ENCODE measurements at regions not wholly inside any gene's neighbourhood (a gene's known extent, or its start where the extent isn't known, plus 50 kb on each side); places are given as distances from the start of the nearest gene placed in this dataset.

DNA sequence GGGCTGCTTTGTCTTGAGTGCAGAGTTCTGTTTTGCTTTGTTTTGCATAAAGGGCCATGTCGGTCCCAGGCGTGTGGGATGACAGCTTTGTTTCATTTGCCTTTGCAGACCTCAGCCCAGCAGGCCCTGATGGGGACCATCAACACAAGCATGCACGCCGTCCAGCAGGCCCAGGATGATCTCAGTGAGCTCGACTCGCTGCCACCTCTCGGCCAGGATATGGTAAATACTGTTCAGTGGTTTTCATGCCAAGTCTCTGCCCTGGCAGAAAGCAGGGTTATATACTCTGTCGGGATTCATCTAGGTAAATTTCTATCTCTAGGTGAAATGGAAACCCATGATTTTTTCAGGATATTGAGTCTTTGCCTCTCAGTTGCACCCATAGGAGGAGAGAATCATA lies 343.9 kb upstream of the TPM1 start:
- DNase-seq (ENCODE audit: low spot score): no peak

DNA sequence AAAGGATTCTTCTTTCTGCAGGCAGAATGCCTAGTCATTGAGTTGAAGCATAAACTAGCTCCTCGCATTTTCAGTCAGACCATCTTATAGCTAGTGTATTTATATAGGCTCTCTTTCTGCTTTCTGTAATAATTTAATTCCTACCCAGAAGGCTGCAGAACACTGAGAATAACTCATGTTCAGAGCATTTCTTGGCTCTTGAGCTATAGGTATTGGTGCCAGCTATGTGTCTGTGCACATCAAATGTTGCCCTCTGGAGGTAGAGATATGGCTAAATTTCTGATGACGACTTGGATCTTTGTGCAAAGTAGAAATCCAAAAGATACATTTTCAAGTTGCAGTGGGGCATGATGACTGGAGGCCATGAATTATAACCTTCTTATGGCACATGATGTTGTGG lies 336.2 kb upstream of the TPM1 start:
- no peak for DNase-seq (ENCODE audit: low spot score)

DNA sequence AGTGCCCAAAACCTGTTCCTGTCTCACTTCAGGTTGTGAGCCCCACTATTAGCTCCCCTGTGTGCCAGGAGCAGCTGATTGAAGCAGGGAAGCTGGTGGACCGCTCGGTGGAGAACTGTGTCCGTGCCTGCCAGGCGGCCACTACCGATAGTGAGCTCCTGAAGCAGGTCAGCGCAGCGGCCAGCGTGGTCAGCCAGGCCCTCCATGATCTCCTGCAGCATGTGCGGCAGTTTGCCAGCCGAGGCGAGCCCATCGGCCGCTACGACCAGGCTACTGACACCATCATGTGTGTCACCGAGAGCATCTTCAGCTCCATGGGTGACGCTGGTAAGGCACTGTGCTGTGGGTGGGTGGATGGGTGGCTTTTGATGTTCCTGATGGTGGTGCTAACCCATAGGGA lies 334.1 kb upstream of the TPM1 start:
- DNase-seq (ENCODE audit: low spot score): no peak

DNA sequence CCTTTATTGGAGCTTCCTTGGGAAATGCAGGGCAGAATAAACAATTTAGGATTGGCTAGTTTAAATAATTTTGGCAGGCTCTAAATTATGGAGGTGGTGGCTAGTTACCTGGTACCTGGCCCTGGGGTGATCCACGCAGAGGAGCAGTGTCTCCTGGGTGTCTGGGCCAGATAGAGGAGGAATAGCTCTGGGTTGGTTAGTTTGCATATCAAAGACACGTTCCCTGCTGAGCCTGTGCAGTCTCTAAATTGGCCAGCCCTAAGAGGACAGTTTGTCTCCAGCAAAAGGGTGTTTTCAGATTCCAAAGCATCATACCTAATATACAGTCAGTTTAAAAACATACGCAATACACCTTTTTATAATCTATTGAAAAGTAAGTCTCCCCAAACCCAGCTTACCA lies 333.3 kb upstream of the TPM1 start:
- DNase-seq (ENCODE audit: low spot score): no peak

DNA sequence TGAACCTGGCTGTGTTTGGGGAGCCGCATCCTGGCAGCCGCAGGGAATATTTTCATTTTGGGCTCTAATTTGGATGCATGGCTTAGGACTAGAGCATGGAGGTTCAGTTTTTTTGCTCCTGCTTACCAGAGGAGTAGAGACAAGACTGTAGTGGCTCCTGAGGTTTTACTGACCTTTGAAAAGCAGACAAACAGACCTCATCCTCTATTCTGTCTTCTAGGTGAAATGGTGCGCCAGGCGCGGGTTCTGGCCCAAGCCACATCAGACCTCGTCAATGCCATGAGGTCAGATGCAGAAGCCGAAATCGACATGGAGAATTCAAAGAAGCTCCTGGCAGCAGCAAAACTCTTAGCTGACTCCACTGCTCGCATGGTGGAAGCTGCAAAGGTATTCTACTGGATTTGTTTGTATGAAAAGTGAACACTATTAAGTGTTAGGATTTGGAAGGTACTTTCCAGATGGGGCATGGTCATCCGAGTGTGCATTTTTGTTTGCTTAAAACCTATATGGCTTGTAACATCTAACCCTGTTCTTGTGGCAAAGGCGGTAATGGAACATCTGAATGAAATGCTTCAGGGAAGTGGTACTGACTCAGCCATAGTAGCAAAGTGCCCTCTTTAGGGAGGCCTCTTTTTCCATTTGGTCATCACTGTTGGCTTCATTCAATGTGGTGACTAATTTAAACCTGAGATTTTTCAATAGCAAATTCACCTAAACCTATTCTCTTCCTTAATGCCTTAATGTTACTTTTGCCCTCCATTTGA lies 330.7 kb upstream of the TPM1 start:
- DNase-seq (ENCODE audit: low spot score): no peak

DNA sequence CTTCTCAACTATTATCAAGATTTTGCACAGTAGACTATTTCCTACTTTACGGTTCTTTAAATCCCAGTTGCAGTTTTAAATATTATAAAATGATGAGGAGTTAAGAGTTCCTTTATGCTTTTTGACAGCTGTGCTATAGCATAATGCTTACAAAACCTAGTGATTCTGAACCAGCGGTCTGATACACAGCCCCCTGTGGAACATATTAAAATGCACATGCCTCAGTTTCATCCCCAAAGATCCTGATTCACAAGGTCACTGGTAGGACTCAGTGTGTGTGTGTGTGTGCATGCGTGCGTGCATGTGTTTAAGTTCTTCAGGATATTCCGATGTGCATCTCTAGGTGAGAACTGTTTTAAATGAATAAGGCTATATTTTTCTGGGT lies 330.1 kb upstream of the TPM1 start:
- DNase-seq (ENCODE audit: low spot score): no peak

DNA sequence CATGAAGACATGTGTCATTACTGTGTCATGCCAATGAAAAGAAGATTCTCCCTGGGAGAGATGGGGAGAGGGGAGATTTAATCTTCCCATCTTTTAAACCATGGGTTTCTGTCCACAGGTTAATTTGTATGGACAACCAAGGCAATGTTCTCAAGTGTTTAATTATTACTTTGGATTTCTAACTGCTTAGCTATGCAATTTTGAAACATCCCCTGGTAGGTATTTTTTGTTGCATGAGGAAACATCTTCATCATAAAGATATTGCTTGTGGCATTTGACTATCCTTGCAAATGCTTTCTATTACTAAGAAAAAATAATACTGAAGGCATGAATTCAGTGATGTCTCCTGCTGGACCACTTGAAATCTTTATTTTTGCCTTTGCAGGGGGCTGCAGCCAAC lies 326.6 kb upstream of the TPM1 start:
- no peak for DNase-seq (ENCODE audit: low spot score)

DNA sequence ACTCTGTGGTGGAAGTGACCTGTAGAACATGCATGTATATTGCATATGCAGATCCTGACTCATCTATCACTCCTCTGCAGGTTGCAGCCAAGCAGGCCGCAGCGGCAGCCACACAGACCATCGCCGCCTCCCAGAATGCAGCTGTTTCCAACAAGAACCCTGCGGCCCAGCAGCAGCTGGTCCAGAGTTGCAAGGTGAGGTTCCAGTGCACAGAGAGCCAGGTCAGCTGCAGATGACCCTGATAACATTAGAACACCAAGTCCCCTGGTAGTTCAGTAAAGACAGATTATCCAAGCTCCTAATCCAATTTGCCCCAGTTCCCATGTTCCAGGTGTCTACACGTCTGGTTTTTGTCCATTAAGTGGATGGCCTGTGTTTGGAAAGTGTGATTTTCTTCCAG lies 325.1 kb upstream of the TPM1 start:
- no peak for DNase-seq (ENCODE audit: low spot score)

DNA sequence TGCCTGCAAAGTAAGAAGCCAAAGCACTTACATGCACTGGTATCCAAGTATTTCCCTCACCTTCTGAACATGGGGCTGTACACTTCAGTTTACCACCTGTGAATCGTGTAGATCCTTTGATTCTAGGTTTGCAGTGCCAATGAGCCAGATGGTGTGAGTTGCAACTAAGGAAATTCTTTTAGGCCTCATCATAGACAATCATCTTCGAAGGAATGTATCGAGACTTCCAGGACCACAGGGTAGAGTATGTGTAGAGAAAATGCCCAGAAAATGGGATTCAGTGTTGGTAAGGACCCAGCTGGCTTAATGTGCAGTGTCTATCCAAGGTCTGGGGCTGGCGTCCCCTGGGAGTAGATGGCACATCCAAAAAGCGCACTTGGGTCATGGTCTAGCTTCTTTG lies 323.2 kb upstream of the TPM1 start:
- DNase-seq (ENCODE audit: low spot score): no peak

DNA sequence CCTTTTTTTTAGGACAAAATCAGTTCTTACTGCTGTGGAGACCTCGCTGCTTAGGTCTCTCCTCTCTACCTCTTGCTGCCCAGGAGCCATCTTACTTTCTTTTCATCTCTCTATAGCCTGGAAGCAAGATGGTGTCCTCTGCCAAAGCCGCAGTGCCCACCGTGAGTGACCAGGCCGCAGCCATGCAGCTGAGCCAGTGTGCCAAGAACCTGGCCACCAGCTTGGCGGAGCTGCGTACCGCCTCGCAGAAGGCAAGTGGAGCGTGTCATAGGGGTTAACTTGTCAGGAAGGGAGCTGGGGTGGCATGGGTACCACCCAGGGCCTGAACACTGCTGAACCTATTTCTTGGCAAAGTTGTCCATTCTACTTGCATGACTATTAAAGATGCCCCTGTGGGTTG lies 320.3 kb upstream of the TPM1 start:
- no peak for DNase-seq (ENCODE audit: low spot score)

DNA sequence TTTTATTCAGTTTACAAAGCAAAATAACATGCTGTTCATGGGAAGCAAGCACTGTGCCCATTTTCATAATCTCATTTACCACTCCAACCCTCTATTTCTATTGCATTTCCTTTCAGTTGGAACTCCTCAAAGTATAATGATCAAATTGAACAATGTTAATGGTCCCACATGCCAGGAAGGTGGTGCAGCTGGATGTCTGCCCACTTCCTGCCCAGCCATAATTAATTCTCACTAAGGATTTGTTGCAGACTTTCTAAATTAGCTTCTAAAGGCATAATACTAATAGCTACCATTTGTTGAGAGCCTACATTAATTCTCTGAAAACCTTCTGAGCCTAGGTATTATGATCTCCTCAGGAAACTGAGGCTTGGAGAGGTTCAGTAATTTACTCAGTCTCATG lies 316.1 kb upstream of the TPM1 start:
- no peak for DNase-seq (ENCODE audit: low spot score)

DNA sequence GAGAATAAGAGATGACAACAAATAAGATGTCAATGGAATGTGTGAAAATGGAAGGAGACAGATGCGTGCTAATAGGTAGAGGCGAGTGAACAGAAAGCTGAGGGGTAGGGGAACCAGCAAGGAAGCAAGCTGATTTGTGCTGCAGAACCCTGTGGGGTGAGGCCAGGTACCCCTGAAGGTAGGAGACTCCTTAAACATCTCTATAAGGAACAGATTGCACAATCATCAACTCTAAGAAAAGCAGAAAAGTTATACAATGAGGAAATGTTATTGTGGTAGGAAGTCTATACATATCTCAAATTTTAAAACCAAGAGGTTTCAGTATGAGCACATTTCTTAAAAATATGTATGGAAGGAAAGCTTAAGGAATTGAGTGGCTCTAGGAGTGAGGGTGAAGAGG lies 315.0 kb upstream of the TPM1 start:
- no peak for DNase-seq (ENCODE audit: low spot score)

DNA sequence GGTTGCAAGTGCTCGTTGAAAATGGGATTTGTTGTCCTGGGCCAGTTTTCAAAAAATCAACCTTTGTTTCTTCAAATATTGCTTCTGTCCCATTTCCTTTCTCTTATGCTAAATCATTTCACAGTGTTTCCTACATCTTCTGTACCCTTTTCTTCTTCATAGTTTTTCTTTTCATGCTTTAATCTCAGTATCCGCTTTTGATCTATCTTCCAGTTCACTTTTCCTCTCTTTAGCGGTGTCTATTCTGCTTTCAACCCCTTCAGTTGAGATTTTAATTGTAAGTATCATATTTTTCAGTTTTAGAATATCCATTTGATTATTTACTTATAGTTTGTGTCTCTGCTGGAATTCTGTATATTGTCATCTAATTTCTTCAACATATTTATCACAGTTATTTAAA lies 311.7 kb upstream of the TPM1 start:
- DNase-seq (ENCODE audit: low spot score): no peak

DNA sequence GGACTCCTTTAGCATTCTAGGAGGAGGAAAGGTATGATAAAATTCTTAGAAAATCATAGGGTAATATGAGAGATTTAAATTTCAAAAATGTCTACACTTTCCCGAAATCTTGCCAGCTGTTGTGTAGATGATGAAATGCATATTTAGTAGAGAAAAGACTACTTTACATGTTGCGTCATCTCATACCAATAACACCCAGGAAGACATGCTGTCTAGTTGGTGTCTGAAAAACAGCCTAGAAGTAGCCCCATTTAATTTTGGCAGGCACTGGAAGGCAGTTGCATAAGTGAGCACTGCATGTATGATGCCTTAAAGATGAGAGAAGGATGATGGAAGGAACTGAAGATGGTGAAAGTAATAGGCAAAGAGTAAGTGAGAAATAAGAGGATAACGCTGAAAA lies 310.5 kb upstream of the TPM1 start:
- DNase-seq (ENCODE audit: low spot score): no peak

DNA sequence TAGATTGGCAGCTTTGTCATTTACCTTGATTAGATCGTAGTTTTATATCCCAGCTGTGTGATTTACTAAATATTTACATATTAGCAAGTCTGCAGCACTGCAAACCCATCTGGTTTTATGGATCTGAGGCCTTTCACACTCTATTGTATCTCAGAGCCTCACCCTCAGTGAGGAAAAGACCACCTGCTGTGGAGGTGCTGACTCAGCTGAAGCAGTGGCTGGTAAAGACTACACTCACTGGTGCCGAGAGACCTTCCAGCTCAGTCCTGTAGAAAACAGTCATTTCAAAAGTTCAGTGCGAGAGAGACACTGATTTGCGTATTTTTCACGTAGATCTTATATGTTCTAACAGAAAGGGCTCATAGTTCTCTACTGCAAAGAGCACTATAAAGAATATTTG lies 307.8 kb upstream of the TPM1 start:
- DNase-seq (ENCODE audit: low spot score): no peak

DNA sequence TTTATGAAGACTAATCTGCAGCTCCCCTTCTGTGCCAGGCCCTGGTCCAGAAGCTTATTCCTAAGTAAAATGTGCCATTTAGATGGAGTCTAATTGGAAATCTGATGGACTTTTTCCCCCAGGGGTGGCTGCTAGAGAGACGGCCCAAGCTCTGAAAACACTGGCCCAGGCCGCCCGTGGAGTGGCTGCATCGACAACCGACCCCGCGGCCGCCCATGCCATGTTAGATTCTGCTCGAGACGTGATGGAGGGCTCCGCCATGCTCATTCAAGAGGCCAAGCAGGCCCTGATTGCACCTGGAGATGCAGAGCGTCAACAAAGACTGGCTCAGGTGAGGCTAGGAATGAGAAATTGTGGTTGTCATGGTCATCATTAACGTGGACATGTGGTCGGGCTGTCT lies 305.8 kb upstream of the TPM1 start:
- no peak for DNase-seq (ENCODE audit: low spot score)

DNA sequence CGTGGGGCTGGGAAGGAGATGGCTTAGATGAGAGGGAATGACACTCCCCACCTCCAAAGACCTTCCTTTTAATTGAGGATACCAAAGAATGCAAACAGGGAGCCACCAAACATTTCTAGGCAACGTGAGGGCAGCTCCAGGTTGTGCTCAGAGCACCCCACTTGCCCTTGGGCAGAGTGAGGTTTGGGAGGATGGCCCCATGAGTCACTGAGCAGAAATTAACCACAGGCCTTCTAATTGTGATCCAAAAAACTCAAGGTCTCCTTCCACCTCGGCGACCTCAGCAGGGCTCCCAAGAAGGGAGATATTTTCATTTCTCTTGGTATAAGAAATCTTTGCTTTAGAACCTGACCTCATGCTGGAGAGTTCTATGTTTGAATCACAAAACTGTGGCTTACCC lies 305.0 kb upstream of the TPM1 start:
- no peak for DNase-seq (ENCODE audit: low spot score)

DNA sequence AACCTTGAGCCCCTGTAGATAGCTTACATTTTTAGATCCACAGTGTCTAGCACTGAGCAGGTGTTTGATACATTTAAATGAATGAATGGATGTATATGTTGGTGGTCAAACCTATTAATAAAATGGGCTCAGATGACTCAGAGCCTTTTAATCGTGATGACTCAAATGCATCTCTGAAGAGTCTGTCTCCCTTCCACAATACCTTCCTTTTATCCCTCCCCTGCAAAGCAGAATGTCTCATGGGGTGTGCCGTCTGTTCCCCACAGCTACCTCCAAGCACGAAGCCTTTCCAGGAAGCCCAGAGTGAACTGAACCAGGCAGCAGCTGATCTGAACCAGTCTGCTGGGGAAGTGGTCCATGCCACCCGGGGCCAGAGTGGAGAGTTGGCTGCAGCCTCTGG lies 303.5 kb upstream of the TPM1 start:
- DNase-seq (ENCODE audit: low spot score): peak; percentile 75

DNA sequence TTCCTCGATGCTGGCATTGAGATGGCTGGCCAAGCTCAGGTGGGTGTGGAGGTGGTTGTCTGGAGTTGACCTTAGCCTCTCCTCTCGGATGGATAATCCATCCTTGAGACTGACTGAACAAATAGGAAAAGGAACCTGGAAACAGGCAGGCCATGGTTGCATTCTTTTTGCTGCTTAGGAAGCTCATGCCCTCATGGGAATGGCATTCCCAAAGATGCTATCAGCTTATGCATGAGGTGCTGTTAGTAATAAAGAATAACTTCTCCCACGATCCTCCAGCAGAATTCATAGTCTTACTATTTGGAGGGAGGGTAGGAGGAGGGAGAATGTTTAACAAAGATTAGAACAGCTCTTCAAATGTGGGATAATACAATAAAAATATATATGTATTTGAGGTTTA lies 303.0 kb upstream of the TPM1 start:
- DNase-seq (ENCODE audit: low spot score): peak; percentile 4

DNA sequence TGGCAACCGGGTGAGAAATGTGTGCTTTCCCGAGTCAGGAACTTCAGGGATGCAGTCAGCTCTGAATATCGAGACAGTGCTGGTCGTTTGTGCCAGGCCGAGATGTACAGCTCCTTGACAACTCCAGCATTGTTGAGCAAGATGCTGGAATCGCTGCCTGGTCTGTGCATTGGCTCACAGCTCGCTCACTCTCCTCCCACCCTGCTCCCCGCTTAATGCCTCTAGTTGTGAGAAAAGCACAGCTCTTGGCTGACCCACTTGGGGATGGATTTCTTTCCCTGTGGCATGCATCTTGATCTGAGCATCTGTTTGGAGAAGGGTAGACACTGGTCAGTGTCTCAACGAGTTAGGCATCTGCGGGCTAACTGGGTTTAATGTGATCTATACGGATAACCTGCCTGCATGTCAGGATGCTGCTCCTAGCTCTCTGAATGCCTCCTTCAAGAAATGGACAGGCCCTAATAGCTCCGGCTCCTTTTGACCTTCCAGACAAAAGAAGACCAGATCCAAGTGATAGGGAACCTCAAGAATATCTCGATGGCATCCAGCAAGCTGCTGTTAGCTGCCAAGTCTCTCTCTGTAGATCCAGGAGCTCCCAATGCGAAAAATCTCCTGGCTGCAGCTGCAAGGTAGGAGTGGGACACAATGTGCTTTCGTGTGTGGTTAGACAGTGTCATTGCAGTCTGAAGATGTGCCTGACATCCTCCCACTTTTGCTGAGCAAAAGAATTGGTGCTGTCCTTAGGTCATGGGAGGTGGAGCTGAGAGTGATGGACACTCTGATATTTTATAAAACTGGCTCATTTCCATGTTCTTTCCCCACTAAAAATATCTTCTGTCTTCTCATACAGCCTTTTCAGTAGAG lies 302.2 kb upstream of the TPM1 start:
- no peak for DNase-seq (ENCODE audit: low spot score)

DNA sequence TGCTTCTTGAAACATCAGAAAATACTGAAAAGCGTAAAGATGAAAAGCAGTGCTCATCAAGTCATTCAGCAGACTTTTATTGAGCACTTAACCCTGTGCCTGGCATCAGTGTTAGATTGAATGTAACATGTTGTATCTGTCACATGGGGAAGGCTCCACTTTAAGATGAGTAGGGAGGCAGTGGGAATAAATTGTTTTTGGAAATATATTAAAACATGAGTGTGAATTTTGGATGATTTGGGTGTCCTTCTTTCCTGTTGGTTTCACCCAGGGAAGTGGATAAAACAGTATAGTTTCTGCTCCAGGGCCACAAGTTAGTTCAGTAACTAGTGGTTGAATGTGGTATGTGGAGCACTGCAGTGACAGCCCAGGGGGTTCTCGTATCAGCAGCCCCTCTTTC lies 301.4 kb upstream of the TPM1 start:
- no peak for DNase-seq (ENCODE audit: low spot score)

DNA sequence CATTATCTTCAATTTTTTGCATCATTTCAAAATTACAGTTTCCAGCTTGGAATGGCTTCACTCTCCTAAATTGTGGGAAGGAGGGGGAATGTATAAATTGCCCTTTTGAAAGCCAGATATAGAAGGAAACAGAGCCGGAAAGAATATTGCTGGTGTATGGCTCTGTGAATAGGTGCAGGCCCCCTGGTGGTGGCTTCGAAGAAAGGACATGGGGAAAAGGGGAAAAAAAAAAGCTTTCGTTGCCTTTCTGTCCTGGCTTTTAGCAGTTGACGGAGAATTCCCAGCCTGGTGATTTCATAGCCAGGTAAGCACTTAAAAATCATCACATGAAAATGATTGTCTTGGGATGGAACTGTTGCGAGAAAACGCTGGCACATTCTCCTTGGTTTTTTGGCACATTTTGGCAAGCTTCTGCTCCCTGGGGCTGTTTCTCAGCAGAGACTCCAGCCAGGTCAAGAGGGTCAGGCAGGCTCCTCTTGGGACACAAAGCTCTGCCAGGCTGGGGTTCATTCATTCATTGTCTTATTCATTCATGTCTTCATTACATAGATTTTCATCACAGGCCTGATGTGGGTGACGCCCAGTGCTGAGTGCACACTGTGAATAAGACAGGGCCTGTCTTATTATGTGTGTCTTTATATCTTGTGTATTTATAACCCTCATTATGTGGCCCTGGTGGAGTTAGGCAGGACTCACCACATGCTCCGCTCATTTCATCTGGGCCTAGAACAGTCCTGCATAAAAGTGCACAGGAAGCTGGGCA lies 300.0 kb upstream of the TPM1 start:
- peak; percentile 52 for DNase-seq (ENCODE audit: low spot score)

DNA sequence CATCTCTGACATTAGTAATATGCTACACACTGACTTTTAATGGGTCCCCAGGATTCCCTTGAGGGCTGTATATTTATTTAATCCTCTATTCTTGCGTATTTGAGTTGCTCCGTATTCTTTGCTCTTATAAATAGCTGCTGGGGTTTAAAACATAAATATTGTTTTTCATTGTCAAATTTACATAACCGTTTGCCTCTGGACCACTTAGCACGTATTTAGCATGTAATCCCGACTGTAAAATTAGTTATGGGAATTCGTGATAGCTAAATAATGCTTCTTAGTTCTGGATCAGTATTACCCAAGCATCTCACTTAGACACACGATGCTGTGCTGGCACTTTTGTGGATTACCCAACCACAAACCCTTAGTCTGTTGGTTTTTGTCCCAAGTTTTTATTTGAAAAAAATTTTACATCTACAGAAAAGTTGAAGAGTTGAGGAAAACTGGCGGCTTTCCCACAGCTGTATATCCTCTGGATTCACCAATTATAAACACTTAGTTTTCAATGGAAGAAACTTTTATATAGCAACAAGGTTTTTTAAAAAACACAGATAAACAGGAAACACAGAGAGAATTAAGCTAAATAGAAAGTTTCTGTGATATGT lies 296.8 kb upstream of the TPM1 start:
- DNase-seq (ENCODE audit: low spot score): no peak

All from COLO829 (cell line).